SK-N-SH treated with all-trans-retinoic acid at 6 μM for 48 hours (cell line): ENCODE measurements at regions not wholly inside any gene's neighbourhood (a gene's known extent, or its start where the extent isn't known, plus 50 kb on each side); places are given as distances from the start of the nearest gene placed in this dataset.

Experiments used
- ATAC-seq: fragments of 200-7000 bp; cut with Tn5 transposase; 3 replicates; pipeline ENCODE4 v1.9.1; 2020; ENCODE audit warnings: mild to moderate bottlenecking, moderate library complexity
- ARNTL ChIP-seq: fragments of 450-650 bp; formaldehyde crosslinking; IDR thresholded peaks from 2 replicates; pipeline ENCODE4 v1.5.0; 2020; ENCODE audit warnings: low read depth, mild to moderate bottlenecking, moderate library complexity, borderline replicate concordance
- BACH2 ChIP-seq: fragments of 250-450 bp; sonication (Bioruptor Pico); IDR thresholded peaks from 2 replicates; pipeline ENCODE4 v1.9.0; 2021; ENCODE audit warnings: mild to moderate bottlenecking, borderline replicate concordance
- CSDC2 ChIP-seq: fragments of 250-450 bp; sonication (Bioruptor Pico); IDR thresholded peaks from 2 replicates; pipeline ENCODE4 v1.5.0; 2020; ENCODE audit warnings: mild to moderate bottlenecking, moderate library complexity
- ESRRG ChIP-seq: fragments of 250-450 bp; sonication (Bioruptor Pico); IDR thresholded peaks from 2 replicates; pipeline ENCODE4 v1.6.1; 2021; ENCODE audit warnings: mild to moderate bottlenecking
- GLIS3 ChIP-seq: fragments of 250-450 bp; sonication (Bioruptor Pico); IDR thresholded peaks from 2 replicates; pipeline ENCODE4 v1.5.0; 2020; ENCODE audit warnings: mild to moderate bottlenecking, moderate library complexity
- OSR1 ChIP-seq: fragments of 250-450 bp; sonication (Bioruptor Pico); IDR thresholded peaks from 2 replicates; pipeline ENCODE4 v1.8.0; 2022; ENCODE audit warnings: moderate library complexity, mild to moderate bottlenecking, inconsistent platforms
- POU6F1 ChIP-seq: fragments of 250-450 bp; sonication (Bioruptor Pico); IDR thresholded peaks from 2 replicates; pipeline ENCODE4 v1.8.0; 2021; ENCODE audit warnings: low read depth, mild to moderate bottlenecking, moderate library complexity, borderline replicate concordance
- PPARA ChIP-seq: fragments of 250-450 bp; sonication (Bioruptor Pico); IDR thresholded peaks from 2 replicates; pipeline ENCODE4 v1.5.0; 2020; ENCODE audit warnings: mild to moderate bottlenecking, borderline replicate concordance
- RARB ChIP-seq: fragments of 250-450 bp; sonication (Bioruptor Pico); IDR thresholded peaks from 2 replicates; pipeline ENCODE4 v1.8.0; 2021; ENCODE audit warnings: mild to moderate bottlenecking, moderate library complexity
- SNAI2 ChIP-seq: fragments of 250-450 bp; sonication (Bioruptor Pico); IDR thresholded peaks from 2 replicates; pipeline ENCODE4 v1.5.0; 2020; ENCODE audit warnings: mild to moderate bottlenecking, moderate library complexity
- TCF4 ChIP-seq: fragments of 250-450 bp; sonication (Bioruptor Pico); IDR thresholded peaks from 2 replicates; pipeline ENCODE4 v1.8.0; 2021; ENCODE audit warnings: mild to moderate bottlenecking, moderate library complexity, borderline replicate concordance
- TOX ChIP-seq: fragments of 250-450 bp; sonication (Bioruptor Pico); IDR thresholded peaks from 2 replicates; pipeline ENCODE4 v1.8.0; 2021; ENCODE audit warnings: mild to moderate bottlenecking, moderate library complexity, borderline replicate concordance
- TSHZ2 ChIP-seq: fragments of 250-450 bp; sonication (Bioruptor Pico); IDR thresholded peaks from 2 replicates; pipeline ENCODE4 v1.5.0; 2020; ENCODE audit warnings: mild to moderate bottlenecking, moderate library complexity
- ZC3H10 ChIP-seq: fragments of 250-450 bp; sonication (Bioruptor Pico); IDR thresholded peaks from 2 replicates; pipeline ENCODE4 v1.5.1; 2021; ENCODE audit warnings: mild to moderate bottlenecking, moderate library complexity
- ZFP3 ChIP-seq: fragments of 250-450 bp; sonication (Bioruptor Pico); IDR thresholded peaks from 2 replicates; pipeline ENCODE4 v1.5.0; 2020; ENCODE audit warnings: mild to moderate bottlenecking, moderate library complexity
- ZFP30 ChIP-seq: fragments of 450-650 bp; formaldehyde crosslinking; IDR thresholded peaks from 2 replicates; pipeline ENCODE4 v1.5.0; 2022; ENCODE audit warnings: mild to moderate bottlenecking, moderate library complexity
- ZNF565 ChIP-seq: fragments of 450-650 bp; formaldehyde crosslinking; conservative IDR thresholded peaks from 2 replicates; pipeline ENCODE4 v1.5.0; 2020; ENCODE audit warnings: low read depth, mild to moderate bottlenecking, moderate library complexity
- ZNF70 ChIP-seq: fragments of 450-650 bp; formaldehyde crosslinking; IDR thresholded peaks from 2 replicates; pipeline ENCODE4 v1.5.0; 2020; ENCODE audit warnings: mild to moderate bottlenecking, moderate library complexity
- ZNF8 ChIP-seq: fragments of 450-650 bp; formaldehyde crosslinking; IDR thresholded peaks from 2 replicates; pipeline ENCODE4 v1.5.0; 2020; ENCODE audit warnings: mild to moderate bottlenecking, moderate library complexity
- TF ChIP-seq, protein P1 (sequence below): fragments of 250-450 bp; sonication (Bioruptor Pico); IDR thresholded peaks from 2 replicates; pipeline ENCODE4 v1.8.0; 2020; ENCODE audit warnings: mild to moderate bottlenecking, moderate library complexity, borderline replicate concordance

- no peak for ATAC-seq
These were observed 213.8 kb upstream of the FGF13 start for GRCh38 chrX:138925330-138925729.

GRCh38 chrX:138923805-138924204, 212.3 kb upstream of the FGF13 start:
- TF ChIP-seq TOX (CRISPR knock-in tag) (no peak), ZNF70 (CRISPR knock-in tag) (no peak), GLIS3 (CRISPR knock-in tag) (no peak), CSDC2 (CRISPR knock-in tag) (no peak), ZNF8 (no peak)
- ATAC-seq = no peak

More at GRCh38 chrX:138925330-138925729, 213.8 kb upstream of the FGF13 start:
- TF ChIP-seq SNAI2 = no peak
- TF ChIP-seq PPARA (CRISPR knock-in tag) = no peak
- TF ChIP-seq ZFP3 (CRISPR knock-in tag) = no peak
- no peak for TF ChIP-seq TCF4
- no peak for TF ChIP-seq CSDC2 (CRISPR knock-in tag)
- TF ChIP-seq ZNF8 = no peak
- TF ChIP-seq OSR1 (CRISPR knock-in tag) = no peak
- TF ChIP-seq TSHZ2 (CRISPR knock-in tag) = no peak
- no peak for TF ChIP-seq POU6F1 (CRISPR knock-in tag)
- TF ChIP-seq ESRRG (CRISPR knock-in tag) = no peak
- TF ChIP-seq ARNTL (CRISPR knock-in tag) = no peak
- TF ChIP-seq ZNF70 (CRISPR knock-in tag) = no peak
- no peak for TF ChIP-seq RARB (CRISPR knock-in tag)
- TF ChIP-seq ZNF565 (CRISPR knock-in tag) = no peak
- TF ChIP-seq ZC3H10 (CRISPR knock-in tag) = no peak
- TF ChIP-seq TOX (CRISPR knock-in tag) = no peak
- TF ChIP-seq ZFP30 (CRISPR knock-in tag) = no peak
- TF ChIP-seq GLIS3 (CRISPR knock-in tag) = no peak

DNA sequence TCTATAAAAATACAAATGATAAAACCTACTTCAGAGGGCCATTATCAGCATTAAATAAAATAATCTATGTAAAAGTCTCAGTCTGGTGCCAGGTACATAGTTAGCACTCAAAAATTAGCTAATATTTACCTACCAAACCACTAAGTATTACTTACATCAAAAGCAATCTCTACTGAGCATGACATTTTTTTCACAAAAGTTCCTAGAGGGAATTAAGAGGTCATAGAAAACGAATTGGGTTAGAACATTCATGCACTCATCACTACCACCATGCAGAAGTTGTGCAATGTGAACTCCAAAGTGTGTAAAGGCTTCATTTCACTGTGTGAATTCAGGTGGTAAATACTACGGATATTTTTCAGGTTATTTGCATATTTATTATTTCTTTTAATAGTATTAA, 209.5 kb upstream of the FGF13 start:
- TF ChIP-seq PPARA (CRISPR knock-in tag) (no peak), CSDC2 (CRISPR knock-in tag) (no peak), ZC3H10 (CRISPR knock-in tag) (no peak), ZNF565 (CRISPR knock-in tag) (no peak), ZNF70 (CRISPR knock-in tag) (no peak), ZFP3 (CRISPR knock-in tag) (no peak), OSR1 (CRISPR knock-in tag) (no peak), TOX (CRISPR knock-in tag) (no peak), SNAI2 (no peak)
- TF ChIP-seq, protein P1, sequence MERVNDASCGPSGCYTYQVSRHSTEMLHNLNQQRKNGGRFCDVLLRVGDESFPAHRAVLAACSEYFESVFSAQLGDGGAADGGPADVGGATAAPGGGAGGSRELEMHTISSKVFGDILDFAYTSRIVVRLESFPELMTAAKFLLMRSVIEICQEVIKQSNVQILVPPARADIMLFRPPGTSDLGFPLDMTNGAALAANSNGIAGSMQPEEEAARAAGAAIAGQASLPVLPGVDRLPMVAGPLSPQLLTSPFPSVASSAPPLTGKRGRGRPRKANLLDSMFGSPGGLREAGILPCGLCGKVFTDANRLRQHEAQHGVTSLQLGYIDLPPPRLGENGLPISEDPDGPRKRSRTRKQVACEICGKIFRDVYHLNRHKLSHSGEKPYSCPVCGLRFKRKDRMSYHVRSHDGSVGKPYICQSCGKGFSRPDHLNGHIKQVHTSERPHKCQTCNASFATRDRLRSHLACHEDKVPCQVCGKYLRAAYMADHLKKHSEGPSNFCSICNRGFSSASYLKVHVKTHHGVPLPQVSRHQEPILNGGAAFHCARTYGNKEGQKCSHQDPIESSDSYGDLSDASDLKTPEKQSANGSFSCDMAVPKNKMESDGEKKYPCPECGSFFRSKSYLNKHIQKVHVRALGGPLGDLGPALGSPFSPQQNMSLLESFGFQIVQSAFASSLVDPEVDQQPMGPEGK = no peak
- ATAC-seq = no peak

DNA sequence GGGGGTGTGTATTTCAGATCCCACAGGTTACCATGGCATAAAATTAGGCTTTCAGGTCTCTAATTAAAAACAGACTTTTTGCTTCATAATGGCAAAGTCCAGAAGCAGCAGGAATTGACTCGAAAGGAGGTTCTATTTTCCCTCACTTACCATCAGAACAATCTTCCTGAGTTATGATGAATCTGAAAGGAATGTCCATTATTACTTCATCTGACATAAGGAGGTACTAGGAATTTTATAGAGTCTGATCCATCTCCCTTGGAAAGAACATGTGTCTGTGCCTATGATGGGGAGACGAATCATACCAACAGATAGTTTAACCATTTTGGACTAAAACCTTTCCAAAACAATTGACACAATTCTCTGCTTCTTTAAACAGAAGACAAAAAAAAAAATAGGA, 206.3 kb upstream of the FGF13 start:
- TF ChIP-seq TOX (CRISPR knock-in tag) (no peak), OSR1 (CRISPR knock-in tag) (no peak), GLIS3 (CRISPR knock-in tag) (no peak), RARB (CRISPR knock-in tag) (no peak), ZNF8 (no peak), BACH2 (no peak), TSHZ2 (CRISPR knock-in tag) (no peak), ZC3H10 (CRISPR knock-in tag) (no peak), POU6F1 (CRISPR knock-in tag) (no peak), SNAI2 (no peak), ZFP3 (CRISPR knock-in tag) (no peak)
- no peak for ATAC-seq
